NB4 (cell line): ENCODE measurements at regions not wholly inside any gene's neighbourhood (a gene's known extent, or its start where the extent isn't known, plus 50 kb on each side); places are given as distances from the start of the nearest gene placed in this dataset.

Experiments used
- CTCF ChIP-seq: IDR thresholded peaks from one replicate; pipeline ENCODE4 v1.5.1; 2012; ENCODE audit warnings: low read depth, low read length
- MAX ChIP-seq: IDR thresholded peaks from 2 replicates; pipeline ENCODE4 v1.6.1; 2011; ENCODE audit warnings: low read depth, low read length
- POLR2A ChIP-seq: IDR thresholded peaks from 2 replicates; pipeline ENCODE4 v1.6.1; 2011; ENCODE audit warnings: mild to moderate bottlenecking; ENCODE audit not compliant: insufficient read length; ENCODE audit errors: extremely low read depth

GRCh38 chr9:74007833-74008232 lies 489.3 kb upstream of the RORB start:
- TF ChIP-seq POLR2A, result no peak
- TF ChIP-seq CTCF, result no peak
- TF ChIP-seq MAX, result no peak
